OCI-LY3 (cell line): ENCODE measurements at regions not wholly inside any gene's neighbourhood (a gene's known extent, or its start where the extent isn't known, plus 50 kb on each side); places are given as distances from the start of the nearest gene placed in this dataset.

Source experiments
- EZH2phosphoT487 ChIP-seq: fragments of 200-600 bp; shearing (Covaris generic); IDR thresholded peaks from 2 replicates; pipeline ENCODE4 v1.6.1; 2018; ENCODE audit warnings: antibody characterized with exemption, mixed run types, low read depth
- TF ChIP-seq, protein P1 (sequence below): fragments of 200-600, 300-600 bp; sonication (generic); IDR thresholded peaks from 2 replicates; pipeline ENCODE4 v1.5.1; 2014; ENCODE audit warnings: antibody characterized with exemption, low read length, low read depth

DNA sequence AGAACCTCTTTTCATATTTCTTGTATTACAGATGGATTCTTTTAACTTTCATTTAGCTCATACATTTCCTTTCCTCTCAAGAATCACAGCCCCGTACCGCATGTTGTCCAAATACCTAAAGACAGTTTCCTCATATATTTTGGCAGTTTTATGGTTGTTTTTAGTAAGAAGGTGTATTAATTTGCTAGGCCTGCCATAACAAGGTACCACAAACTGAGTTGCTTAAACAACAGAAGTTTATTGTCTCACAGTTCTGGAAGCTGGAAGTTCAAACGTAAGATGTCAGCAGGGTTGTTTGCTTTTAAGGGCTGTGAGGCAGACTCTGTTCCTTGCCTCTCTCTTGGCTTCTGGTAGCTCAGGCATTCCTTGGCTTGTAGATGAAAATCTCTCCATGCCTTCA lies 343.2 kb upstream of the TNP1 start:
- TF ChIP-seq, protein P1, sequence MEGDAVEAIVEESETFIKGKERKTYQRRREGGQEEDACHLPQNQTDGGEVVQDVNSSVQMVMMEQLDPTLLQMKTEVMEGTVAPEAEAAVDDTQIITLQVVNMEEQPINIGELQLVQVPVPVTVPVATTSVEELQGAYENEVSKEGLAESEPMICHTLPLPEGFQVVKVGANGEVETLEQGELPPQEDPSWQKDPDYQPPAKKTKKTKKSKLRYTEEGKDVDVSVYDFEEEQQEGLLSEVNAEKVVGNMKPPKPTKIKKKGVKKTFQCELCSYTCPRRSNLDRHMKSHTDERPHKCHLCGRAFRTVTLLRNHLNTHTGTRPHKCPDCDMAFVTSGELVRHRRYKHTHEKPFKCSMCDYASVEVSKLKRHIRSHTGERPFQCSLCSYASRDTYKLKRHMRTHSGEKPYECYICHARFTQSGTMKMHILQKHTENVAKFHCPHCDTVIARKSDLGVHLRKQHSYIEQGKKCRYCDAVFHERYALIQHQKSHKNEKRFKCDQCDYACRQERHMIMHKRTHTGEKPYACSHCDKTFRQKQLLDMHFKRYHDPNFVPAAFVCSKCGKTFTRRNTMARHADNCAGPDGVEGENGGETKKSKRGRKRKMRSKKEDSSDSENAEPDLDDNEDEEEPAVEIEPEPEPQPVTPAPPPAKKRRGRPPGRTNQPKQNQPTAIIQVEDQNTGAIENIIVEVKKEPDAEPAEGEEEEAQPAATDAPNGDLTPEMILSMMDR: no peak
- TF ChIP-seq EZH2phosphoT487: no peak
